Peyer's patch (tissue), 4 donors: ENCODE measurements at regions not wholly inside any gene's neighbourhood (a gene's known extent, or its start where the extent isn't known, plus 50 kb on each side); places are given as distances from the start of the nearest gene placed in this dataset.

Experiments used
- DNase-seq, 3 donors: peaks; one replicate each; pipeline ENCODE4 v3.0.0-alpha.2; 2017 to 2019
- H3K27ac ChIP-seq, 4 donors: fragments of 200-600 bp; sonication (generic); one replicate each; pipeline ENCODE4 v1.5.1; 2016 to 2019
- H3K27me3 ChIP-seq, 2 donors: fragments of 200-600 bp; sonication (generic); one replicate each; pipeline ENCODE4 v1.5.1; 2019
- H3K36me3 ChIP-seq, 3 donors: fragments of 200-600 bp; sonication (generic); one replicate each; pipeline ENCODE4 v1.5.1; 2016 to 2019
- H3K4me1 ChIP-seq, 4 donors: fragments of 200-600 bp; sonication (generic); one replicate each; pipeline ENCODE4 v1.5.1; 2016 to 2019
- H3K4me3 ChIP-seq, 4 donors: fragments of 200-600 bp; sonication (generic); 1 replicate in 3 of 4; 2 replicates in 1 of 4; pipeline ENCODE4 v1.5.1; 2016 to 2019; ENCODE audit warnings: mild to moderate bottlenecking in 1 of 4
- H3K9me3 ChIP-seq, 4 donors: fragments of 200-600 bp; sonication (generic); one replicate each; pipeline ENCODE4 v1.5.1; 2016 to 2019; ENCODE audit warnings: mild to moderate bottlenecking in 1 of 4
- CTCF ChIP-seq, 6 experiments: fragments of 450-650 bp in 4 of 6; fragments of 200-600 bp in 2 of 6; sonication (generic) in 1 of 6; IDR thresholded peaks; one replicate each; pipeline ENCODE4 v1.5.1; 2017 to 2019; ENCODE audit warnings: antibody characterized with exemption in 6 of 6, mild to moderate bottlenecking in 3 of 6, moderate library complexity in 1 of 6
- POLR2A ChIP-seq, 2 donors: fragments of 450-650 bp; IDR thresholded peaks; one replicate each; pipeline ENCODE4 v1.5.1; 2017; ENCODE audit warnings: antibody characterized with exemption in 2 of 2, mild to moderate bottlenecking in 2 of 2, moderate library complexity in 2 of 2

- no peaks in the 10 kb centered on the region for H3K36me3 ChIP-seq
- H3K9me3 ChIP-seq: no peaks in the 10 kb centered on the region
- TF ChIP-seq POLR2A (IDR thresholded peaks at IDR 0.05) (no peak), CTCF (IDR thresholded peaks at IDR 0.05) (no peak)
- no peak overlapping the region for H3K4me3 ChIP-seq
- no peak overlapping the region for H3K27ac ChIP-seq
- DNase-seq: no peak
- no peaks in the 10 kb centered on the region for H3K27me3 ChIP-seq
- H3K4me1 ChIP-seq: no peaks in the 10 kb centered on the region
These were observed 193.3 kb downstream of the DIRAS2 start for GRCh38 chr9:90449213-90449925.

- Histone ChIP-seq H3K4me3 (no peak overlapping the region), H3K9me3 (no peaks in the 10 kb centered on the region), H3K36me3 (no peaks in the 10 kb centered on the region), H3K4me1 (no peaks in the 10 kb centered on the region), H3K27ac (no peak overlapping the region), H3K27me3 (no peaks in the 10 kb centered on the region)
- no peak for DNase-seq
- TF ChIP-seq CTCF (IDR thresholded peaks at IDR 0.05) (no peak), POLR2A (IDR thresholded peaks at IDR 0.05) (no peak)
These were observed 190.8 kb downstream of the DIRAS2 start for GRCh38 chr9:90451804-90452203.

GRCh38 chr9:90455316-90455715 lies 187.3 kb downstream of the DIRAS2 start:
- no peak for DNase-seq
- H3K4me3 ChIP-seq: no peak overlapping the region
- no peaks in the 10 kb centered on the region for H3K36me3 ChIP-seq
- H3K27ac ChIP-seq: no peak overlapping the region
- no peaks in the 10 kb centered on the region for H3K9me3 ChIP-seq
- TF ChIP-seq CTCF (IDR thresholded peaks at IDR 0.05) (no peak), POLR2A (IDR thresholded peaks at IDR 0.05) (no peak)
- H3K4me1 ChIP-seq: no peaks in the 10 kb centered on the region
- H3K27me3 ChIP-seq: no peaks in the 10 kb centered on the region

DNA sequence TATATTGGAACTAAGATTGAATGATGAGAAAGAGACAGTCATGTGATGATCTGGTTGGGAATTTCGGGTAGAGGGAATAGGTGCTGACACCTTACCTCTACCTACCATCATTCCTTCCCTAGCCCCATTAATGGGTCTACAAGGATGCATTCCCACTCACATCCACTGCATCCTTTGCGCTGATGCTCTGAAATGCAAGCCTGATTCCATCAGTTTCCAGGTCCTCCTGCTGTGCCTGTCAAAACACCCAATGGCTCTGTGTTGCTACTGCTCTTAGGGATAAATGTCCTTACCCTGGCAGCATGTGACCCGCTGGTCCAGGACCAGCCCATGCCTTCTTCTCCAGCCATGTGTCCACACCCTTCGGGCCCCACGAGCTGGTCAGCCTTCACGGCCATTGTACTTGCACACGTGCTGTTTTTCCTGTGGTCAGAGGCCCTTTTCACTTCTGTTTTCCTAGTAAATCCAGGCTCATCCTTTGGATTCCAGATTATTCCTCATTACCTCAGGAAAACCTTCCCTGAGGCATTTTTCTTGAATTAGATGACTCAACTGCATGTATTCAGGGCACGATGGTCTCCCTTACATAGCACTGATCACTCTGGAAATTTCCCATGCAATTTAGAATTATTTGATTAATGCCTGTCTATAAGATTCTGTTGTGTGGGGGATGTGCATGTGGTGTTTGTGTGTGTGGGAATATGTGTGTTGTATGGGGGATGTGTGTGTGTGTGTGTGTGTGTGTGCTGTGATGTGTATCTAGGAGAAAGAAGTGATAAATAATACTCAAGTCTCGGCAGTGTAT lies 185.0 kb downstream of the DIRAS2 start:
- TF ChIP-seq POLR2A (IDR thresholded peaks at IDR 0.05) (no peak), CTCF (IDR thresholded peaks at IDR 0.05) (no peak)
- DNase-seq: no peak

DNA sequence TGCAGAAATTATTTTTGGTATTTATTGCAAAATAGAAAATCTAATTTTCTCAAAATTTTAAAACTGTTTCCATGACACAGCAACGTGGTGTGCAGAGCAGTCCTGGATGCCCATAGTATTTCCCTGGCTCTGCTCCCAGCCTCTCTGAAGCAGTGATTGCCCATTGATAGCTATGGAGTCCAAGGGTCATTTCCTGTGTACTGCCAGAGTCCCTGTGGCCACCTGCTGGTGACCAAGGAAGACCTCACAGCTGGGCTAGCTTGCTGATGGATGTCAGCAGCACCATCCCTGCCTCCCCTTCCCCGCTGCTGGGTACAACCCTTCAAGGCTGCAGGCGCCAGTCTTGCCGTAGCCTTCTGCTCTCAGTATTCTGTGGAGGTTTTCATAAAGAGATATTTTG lies 184.1 kb downstream of the DIRAS2 start:
- Histone ChIP-seq H3K27me3 (no peaks in the 10 kb centered on the region), H3K36me3 (no peaks in the 10 kb centered on the region), H3K27ac (no peak overlapping the region), H3K4me3 (no peak overlapping the region), H3K9me3 (no peaks in the 10 kb centered on the region), H3K4me1 (no peaks in the 10 kb centered on the region)
- peak in 2 of 3 donors; percentile 72 to 81 for DNase-seq
- no peak for TF ChIP-seq POLR2A (IDR thresholded peaks at IDR 0.05)
- TF ChIP-seq CTCF (IDR thresholded peaks at IDR 0.05): peak in 4 of 6 experiments; percentile 24 to 80 (median 76)

More for the DNA sequence above, 185.0 kb downstream of the DIRAS2 start:
- Histone ChIP-seq H3K36me3 (no peaks in the 10 kb centered on the region), H3K27me3 (no peaks in the 10 kb centered on the region), H3K9me3 (no peaks in the 10 kb centered on the region), H3K4me1 (no peaks in the 10 kb centered on the region), H3K27ac (no peak overlapping the region), H3K4me3 (no peak overlapping the region)
